A172 (cell line): ENCODE measurements at regions not wholly inside any gene's neighbourhood (a gene's known extent, or its start where the extent isn't known, plus 50 kb on each side); places are given as distances from the start of the nearest gene placed in this dataset.
"Not testable (repeated sequence)": the region's sequence is repeated elsewhere in the genome, so short reads cannot be mapped to it uniquely, and the experiment has no call there.

Source experiments
- DNase-seq: peaks from one replicate; pipeline ENCODE4 v3.0.0-alpha.2; 2015; ENCODE audit warnings: low spot score

GRCh38 chr16:72596373-72596772, 424.4 kb upstream of the PMFBP1 start:
- DNase-seq = no peak

GRCh38 chr16:72590151-72590937, 418.4 kb upstream of the PMFBP1 start:
- DNase-seq = no peak

- no peak for DNase-seq
Observed at GRCh38 chr16:72588551-72588950, 416.6 kb upstream of the PMFBP1 start.

- DNase-seq = not testable (repeated sequence)
Observed at GRCh38 chr16:72578061-72578460, 406.1 kb upstream of the PMFBP1 start.

- DNase-seq = no peak
Observed at GRCh38 chr16:72576189-72576588, 404.2 kb upstream of the PMFBP1 start.

- DNase-seq = no peak
Observed at GRCh38 chr16:72569677-72570076, 397.7 kb upstream of the PMFBP1 start.

GRCh38 chr16:72568502-72568901, 396.5 kb upstream of the PMFBP1 start:
- DNase-seq = no peak

GRCh38 chr16:72566174-72566573, 394.2 kb upstream of the PMFBP1 start:
- no peak for DNase-seq

GRCh38 chr16:72565106-72565505, 393.2 kb upstream of the PMFBP1 start:
- no peak for DNase-seq

GRCh38 chr16:72560617-72561016, 388.7 kb upstream of the PMFBP1 start:
- no peak for DNase-seq

- DNase-seq = no peak
Observed at GRCh38 chr16:72558501-72558900, 386.5 kb upstream of the PMFBP1 start.

GRCh38 chr16:72554935-72555334, 383.0 kb upstream of the PMFBP1 start:
- no peak for DNase-seq

- DNase-seq = no peak
Observed at GRCh38 chr16:72552654-72553053, 380.7 kb upstream of the PMFBP1 start.

- no peak for DNase-seq
Observed at GRCh38 chr16:72551649-72552048, 379.7 kb upstream of the PMFBP1 start.

- DNase-seq = no peak
Observed at GRCh38 chr16:72549878-72550277, 377.9 kb upstream of the PMFBP1 start.

- DNase-seq = no peak
Observed at GRCh38 chr16:72542102-72542501, 370.1 kb upstream of the PMFBP1 start.

GRCh38 chr16:72537664-72538063, 365.7 kb upstream of the PMFBP1 start:
- peak; percentile 70 for DNase-seq

GRCh38 chr16:72536723-72537435, 364.9 kb upstream of the PMFBP1 start:
- peak; percentile 8 for DNase-seq

- no peak for DNase-seq
Observed at GRCh38 chr16:72532906-72533410, 361.0 kb upstream of the PMFBP1 start.

GRCh38 chr16:72530434-72530833, 358.5 kb upstream of the PMFBP1 start:
- peak; percentile 89 for DNase-seq

- DNase-seq = no peak
Observed at GRCh38 chr16:72523087-72523486, 351.1 kb upstream of the PMFBP1 start.

GRCh38 chr16:72517154-72517553, 345.2 kb upstream of the PMFBP1 start:
- DNase-seq = no peak

- DNase-seq = no peak
Observed at GRCh38 chr16:72511171-72511570, 339.2 kb upstream of the PMFBP1 start.
